ENCODE measurements at regions not wholly inside any gene's neighbourhood (a gene's known extent, or its start where the extent isn't known, plus 50 kb on each side); places are given as distances from the start of the nearest gene placed in this dataset.
"Not testable (repeated sequence)": the region's sequence is repeated elsewhere in the genome, so short reads cannot be mapped to it uniquely, and the experiment has no call there.

- TF ChIP-seq POLR2A (IDR thresholded peaks at IDR 0.05) (no peak), CTCF (IDR thresholded peaks at IDR 0.05) (no peak), POLR2AphosphoS5 (IDR thresholded peaks at IDR 0.05; ENCODE audit: insufficient read depth in 1 of 2, low read depth in 1 of 2) (no peak)
- H3K4me3 ChIP-seq, result no peak overlapping the region
- no peaks in the 10 kb centered on the region for H3K36me3 ChIP-seq
- H3K27ac ChIP-seq, result no peak overlapping the region
- no peaks in the 10 kb centered on the region for H3K27me3 ChIP-seq
- DNase-seq (ENCODE audit: extremely low spot score in 2 of 2), result no peak
- H3K4me1 ChIP-seq, result no peaks in the 10 kb centered on the region
- no peaks in the 10 kb centered on the region for H3K9me3 ChIP-seq
- intact Hi-C loops (cut with DNase I), result no loop called here
These were observed 410.9 kb downstream of the PCDH10 start for GRCh38 chr4:133559987-133560386.

GRCh38 chr4:133555671-133556070 is 406.6 kb downstream of the PCDH10 start:
- intact Hi-C loops (cut with DNase I), result no loop called here
- DNase-seq (ENCODE audit: extremely low spot score in 2 of 2), result no peak
- H3K27ac ChIP-seq, result no peak overlapping the region
- TF ChIP-seq POLR2AphosphoS5 (IDR thresholded peaks at IDR 0.05; ENCODE audit: insufficient read depth in 1 of 2, low read depth in 1 of 2), result no peak
- no peak for TF ChIP-seq POLR2A (IDR thresholded peaks at IDR 0.05)
- TF ChIP-seq CTCF (IDR thresholded peaks at IDR 0.05), result no peak
- H3K27me3 ChIP-seq, result no peaks in the 10 kb centered on the region
- H3K36me3 ChIP-seq, result no peaks in the 10 kb centered on the region
- H3K4me1 ChIP-seq, result no peaks in the 10 kb centered on the region
- no peaks in the 10 kb centered on the region for H3K9me3 ChIP-seq
- no peak overlapping the region for H3K4me3 ChIP-seq

GRCh38 chr4:133550436-133550835 is 401.3 kb downstream of the PCDH10 start:
- no peaks in the 10 kb centered on the region for H3K9me3 ChIP-seq
- no peak for TF ChIP-seq POLR2A (IDR thresholded peaks at IDR 0.05)
- TF ChIP-seq CTCF (IDR thresholded peaks at IDR 0.05), result no peak
- TF ChIP-seq POLR2AphosphoS5 (IDR thresholded peaks at IDR 0.05; ENCODE audit: insufficient read depth in 1 of 2, low read depth in 1 of 2), result no peak
- H3K27ac ChIP-seq, result no peak overlapping the region
- no peak overlapping the region for H3K4me3 ChIP-seq
- H3K36me3 ChIP-seq, result no peaks in the 10 kb centered on the region
- no peaks in the 10 kb centered on the region for H3K27me3 ChIP-seq
- intact Hi-C loops (cut with DNase I), result no loop called here
- DNase-seq (ENCODE audit: extremely low spot score in 2 of 2), result no peak
- no peaks in the 10 kb centered on the region for H3K4me1 ChIP-seq

- no peak overlapping the region for H3K4me3 ChIP-seq
- H3K4me1 ChIP-seq, result no peaks in the 10 kb centered on the region
- no peak overlapping the region for H3K27ac ChIP-seq
- H3K27me3 ChIP-seq, result no peaks in the 10 kb centered on the region
- TF ChIP-seq POLR2AphosphoS5 (IDR thresholded peaks at IDR 0.05; ENCODE audit: insufficient read depth in 1 of 2, low read depth in 1 of 2), result no peak
- no peak for TF ChIP-seq CTCF (IDR thresholded peaks at IDR 0.05)
- no peak for TF ChIP-seq POLR2A (IDR thresholded peaks at IDR 0.05)
- no peak for DNase-seq (ENCODE audit: extremely low spot score in 2 of 2)
- H3K36me3 ChIP-seq, result no peaks in the 10 kb centered on the region
- intact Hi-C loops (cut with DNase I), result no loop called here
- H3K9me3 ChIP-seq, result no peaks in the 10 kb centered on the region
These were observed 395.0 kb downstream of the PCDH10 start for GRCh38 chr4:133544097-133544496.

GRCh38 chr4:133537780-133538281 is 388.7 kb downstream of the PCDH10 start:
- Histone ChIP-seq H3K9me3 (no peaks in the 10 kb centered on the region), H3K27ac (no peak overlapping the region), H3K4me3 (no peak overlapping the region), H3K4me1 (no peaks in the 10 kb centered on the region), H3K27me3 (no peaks in the 10 kb centered on the region), H3K36me3 (no peaks in the 10 kb centered on the region)
- DNase-seq (ENCODE audit: extremely low spot score in 2 of 2), result no peak
- intact Hi-C loops (cut with DNase I), result no loop called here
- TF ChIP-seq CTCF (IDR thresholded peaks at IDR 0.05), result no peak
- TF ChIP-seq POLR2A (IDR thresholded peaks at IDR 0.05), result no peak
- no peak for TF ChIP-seq POLR2AphosphoS5 (IDR thresholded peaks at IDR 0.05; ENCODE audit: insufficient read depth in 1 of 2, low read depth in 1 of 2)

GRCh38 chr4:133534224-133534623 is 385.1 kb downstream of the PCDH10 start:
- H3K9me3 ChIP-seq; H3K27ac ChIP-seq; H3K36me3 ChIP-seq; H3K4me1 ChIP-seq; intact Hi-C loops (cut with DNase I); DNase-seq (ENCODE audit: extremely low spot score in 2 of 2); H3K4me3 ChIP-seq; H3K27me3 ChIP-seq: not testable (repeated sequence)
